CD14-positive monocyte (primary cell): ENCODE measurements at regions not wholly inside any gene's neighbourhood (a gene's known extent, or its start where the extent isn't known, plus 50 kb on each side); places are given as distances from the start of the nearest gene placed in this dataset.

Source experiments
- DNase-seq, 3 donors: peaks; one replicate each; pipeline ENCODE4 v3.0.0-alpha.2; 2011 to 2022
- H2AFZ ChIP-seq: 2 replicates; pipeline ENCODE4 v1.6.0; 2012; ENCODE audit warnings: mild to moderate bottlenecking, low read depth, low read length, inconsistent platforms; ENCODE audit not compliant: insufficient read depth, poor library complexity, severe bottlenecking
- H3K27ac ChIP-seq, 2 donors: 1 replicate in 1 of 2; 2 replicates in 1 of 2; pipeline ENCODE4 v1.5.1; 2012 to 2013; ENCODE audit warnings: low read length in 2 of 2, control low read depth in 1 of 2, inconsistent platforms in 1 of 2, low read depth in 1 of 2, mild to moderate bottlenecking in 1 of 2
- H3K27me3 ChIP-seq, 2 donors: one replicate each; pipeline versions ENCODE4 v1.6.0 to v1.6.1; 2011 to 2013; ENCODE audit warnings: low read length in 2 of 2; ENCODE audit not compliant: control insufficient read depth in 2 of 2, insufficient read depth in 2 of 2
- H3K36me3 ChIP-seq, 2 donors: replicated peaks in 1 of 2; 1 replicate in 1 of 2; 2 replicates in 1 of 2; pipeline versions ENCODE4 v1.5.1 to v1.6.1; 2012 to 2013; ENCODE audit warnings: low read length in 2 of 2, control low read depth in 1 of 2, inconsistent platforms in 1 of 2, mild to moderate bottlenecking in 1 of 2; ENCODE audit not compliant: insufficient read depth in 2 of 2, control insufficient read depth in 1 of 2
- H3K4me1 ChIP-seq, 2 donors: 1 replicate in 1 of 2; 2 replicates in 1 of 2; pipeline versions ENCODE4 v1.5.1 to v1.6.1; 2012 to 2013; ENCODE audit warnings: low read length in 2 of 2, control low read depth in 1 of 2, inconsistent platforms in 1 of 2, mild to moderate bottlenecking in 1 of 2, moderate library complexity in 1 of 2; ENCODE audit not compliant: insufficient read depth in 2 of 2, control insufficient read depth in 1 of 2
- H3K4me2 ChIP-seq: replicated peaks from 2 replicates; pipeline ENCODE3; 2012; ENCODE audit warnings: low read length, moderate library complexity, mild to moderate bottlenecking; ENCODE audit not compliant: poor library complexity, severe bottlenecking; ENCODE audit errors: extremely low read depth
- H3K4me3 ChIP-seq, 3 experiments: fragments of 200-600 bp in 1 of 3; sonication (generic) in 1 of 3; replicated peaks in 1 of 3; 1 replicate in 2 of 3; 2 replicates in 1 of 3; pipeline ENCODE4 v1.5.1; 2011 to 2013; ENCODE audit warnings: low read length in 3 of 3, mild to moderate bottlenecking in 3 of 3, control low read depth in 2 of 3, low read depth in 2 of 3, inconsistent platforms in 1 of 3, moderate library complexity in 1 of 3
- H3K79me2 ChIP-seq: 2 replicates; pipeline ENCODE4 v1.6.0; 2012; ENCODE audit warnings: mild to moderate bottlenecking, control low read depth, inconsistent platforms, low read length, moderate library complexity; ENCODE audit not compliant: insufficient read depth
- H3K9ac ChIP-seq: 2 replicates; pipeline ENCODE4 v1.6.0; 2017; ENCODE audit warnings: low read length, mild to moderate bottlenecking; ENCODE audit not compliant: insufficient read depth, poor library complexity, severe bottlenecking
- H3K9me3 ChIP-seq, 2 donors: replicated peaks in 1 of 2; 1 replicate in 1 of 2; 2 replicates in 1 of 2; pipeline versions ENCODE4 v1.5.1 to v1.6.1; 2012 to 2013; ENCODE audit warnings: low read length in 2 of 2, control low read depth in 1 of 2; ENCODE audit not compliant: control insufficient read depth in 1 of 2, insufficient read depth in 1 of 2
- H4K20me1 ChIP-seq: 2 replicates; pipeline ENCODE4 v1.6.0; 2012; ENCODE audit warnings: mild to moderate bottlenecking, low read length, control low read depth, moderate library complexity; ENCODE audit not compliant: insufficient read depth
- H3K27ac Mint-ChIP-seq, 7 donors: one replicate each; pipeline ENCODE4 v1.8.0; 2020; ENCODE audit warnings: mild to moderate bottlenecking in 7 of 7, mixed read lengths in 7 of 7, moderate library complexity in 6 of 7, inconsistent platforms in 2 of 7
- H3K27me3 Mint-ChIP-seq, 3 donors: one replicate each; pipeline ENCODE4 v1.8.0; 2021 to 2022; ENCODE audit warnings: low read depth in 3 of 3, mild to moderate bottlenecking in 3 of 3, mixed read lengths in 3 of 3, moderate library complexity in 3 of 3, inconsistent platforms in 1 of 3
- H3K36me3 Mint-ChIP-seq, 2 donors: one replicate each; pipeline ENCODE4 v1.8.0; 2020; ENCODE audit warnings: mixed read lengths in 2 of 2, inconsistent platforms in 1 of 2, mild to moderate bottlenecking in 1 of 2
- H3K4me1 Mint-ChIP-seq: one replicate; pipeline ENCODE4 v1.8.0; 2020; ENCODE audit warnings: mild to moderate bottlenecking, mixed read lengths
- H3K4me3 Mint-ChIP-seq, 2 donors: one replicate each; pipeline ENCODE4 v1.8.0; 2020; ENCODE audit warnings: mild to moderate bottlenecking in 2 of 2, mixed read lengths in 2 of 2, moderate library complexity in 1 of 2
- H3K9me3 Mint-ChIP-seq, 7 donors: one replicate each; pipeline ENCODE4 v1.8.0; 2020 to 2022; ENCODE audit warnings: mixed read lengths in 7 of 7, mild to moderate bottlenecking in 6 of 7, moderate library complexity in 6 of 7, inconsistent platforms in 2 of 7
- WGBS: methylation state at CpG from one replicate; pipeline ENCODE4 v1.1.5; 2013; ENCODE audit warnings: missing lambda C conversion rate; ENCODE audit not compliant: insufficient coverage; 5-methylcytosine and 5-hydroxymethylcytosine counted together
- intact Hi-C, 2 donors: fragments of 100-400 bp; cut with micrococcal nuclease; formaldehyde crosslinking; loops; one replicate each; pipeline versions ENCODE4 v1.15.0 to v1.15.1; 2023
- TF ChIP-seq, protein P1 (sequence below): fragments of 200-600 bp; IDR thresholded peaks from one replicate; pipeline ENCODE4 v1.8.0; 2022; ENCODE audit warnings: antibody characterized with exemption, mild to moderate bottlenecking

DNA sequence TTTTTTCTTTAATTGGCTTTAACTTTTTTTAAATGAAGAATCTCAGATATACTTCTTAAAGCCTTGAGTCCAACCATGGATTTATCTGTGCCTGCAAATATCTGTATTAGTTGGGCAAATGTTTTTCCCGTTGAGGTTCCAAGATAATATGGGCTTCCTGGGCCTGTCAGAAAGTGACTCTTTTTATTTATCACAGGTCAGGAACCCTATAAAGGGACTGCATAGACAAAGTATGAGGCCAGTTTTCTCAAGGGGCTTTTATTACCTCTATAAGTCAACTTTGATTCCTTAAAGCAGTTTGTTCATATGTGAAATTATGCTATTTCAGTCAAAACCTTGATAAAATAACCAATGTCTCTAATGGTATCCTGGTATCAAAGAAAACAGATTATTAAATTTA, 80.2 kb upstream of the BMP2K start:
- H3K27me3 ChIP-seq: no peaks in the 10 kb centered on the region

DNA sequence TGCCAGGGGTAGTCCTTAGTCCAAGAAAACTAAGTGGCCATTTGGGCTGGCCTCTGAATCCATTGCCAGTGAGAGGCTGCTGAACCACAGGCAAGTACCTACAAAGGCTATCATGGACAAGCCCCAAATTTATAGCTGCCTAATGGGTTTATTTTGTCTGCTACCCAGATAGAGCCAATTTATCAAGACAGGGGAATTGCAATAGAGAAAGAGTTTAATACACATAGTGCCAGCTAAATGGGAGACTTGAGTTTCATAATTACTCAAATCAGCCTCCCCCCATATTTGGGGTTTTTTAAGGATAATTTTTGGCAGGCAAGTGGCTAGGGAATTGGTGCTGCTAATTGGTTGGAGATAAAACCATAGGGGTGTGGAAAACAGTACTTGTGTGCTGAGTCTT, 73.1 kb upstream of the BMP2K start:
- no peak overlapping the region for H3K9ac ChIP-seq
- H3K27ac Mint-ChIP-seq: peak overlapping the region in 1 of 7 donors; percentile 49
- no peak overlapping the region for H3K27ac ChIP-seq
- H3K4me2 ChIP-seq: no peak overlapping the region
- peaks cover 9 to 12% of the 10 kb centered on the region in 2 donors for H3K9me3 ChIP-seq
- peaks cover 0 to 3% (median 0%) of the 10 kb centered on the region in 3 donors for H3K27me3 Mint-ChIP-seq
- H3K79me2 ChIP-seq: no peaks in the 10 kb centered on the region
- H2AFZ ChIP-seq: no peak overlapping the region
- H3K27me3 ChIP-seq: no peaks in the 10 kb centered on the region
- peaks cover 9 to 19% (median 17%) of the 10 kb centered on the region in 7 donors for H3K9me3 Mint-ChIP-seq
- H4K20me1 ChIP-seq: no peaks in the 10 kb centered on the region
- peaks cover 9 to 11% of the 10 kb centered on the region in 2 donors for H3K4me1 ChIP-seq
- no peaks in the 10 kb centered on the region for H3K36me3 ChIP-seq
- TF ChIP-seq, protein P1, sequence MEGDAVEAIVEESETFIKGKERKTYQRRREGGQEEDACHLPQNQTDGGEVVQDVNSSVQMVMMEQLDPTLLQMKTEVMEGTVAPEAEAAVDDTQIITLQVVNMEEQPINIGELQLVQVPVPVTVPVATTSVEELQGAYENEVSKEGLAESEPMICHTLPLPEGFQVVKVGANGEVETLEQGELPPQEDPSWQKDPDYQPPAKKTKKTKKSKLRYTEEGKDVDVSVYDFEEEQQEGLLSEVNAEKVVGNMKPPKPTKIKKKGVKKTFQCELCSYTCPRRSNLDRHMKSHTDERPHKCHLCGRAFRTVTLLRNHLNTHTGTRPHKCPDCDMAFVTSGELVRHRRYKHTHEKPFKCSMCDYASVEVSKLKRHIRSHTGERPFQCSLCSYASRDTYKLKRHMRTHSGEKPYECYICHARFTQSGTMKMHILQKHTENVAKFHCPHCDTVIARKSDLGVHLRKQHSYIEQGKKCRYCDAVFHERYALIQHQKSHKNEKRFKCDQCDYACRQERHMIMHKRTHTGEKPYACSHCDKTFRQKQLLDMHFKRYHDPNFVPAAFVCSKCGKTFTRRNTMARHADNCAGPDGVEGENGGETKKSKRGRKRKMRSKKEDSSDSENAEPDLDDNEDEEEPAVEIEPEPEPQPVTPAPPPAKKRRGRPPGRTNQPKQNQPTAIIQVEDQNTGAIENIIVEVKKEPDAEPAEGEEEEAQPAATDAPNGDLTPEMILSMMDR: no peak
- no peak overlapping the region for H3K4me3 ChIP-seq
- H3K4me1 Mint-ChIP-seq: peaks cover 19% of the 10 kb centered on the region
- no peak for DNase-seq
- H3K36me3 Mint-ChIP-seq: peaks cover 0 to 4% of the 10 kb centered on the region in 2 donors
- no peak overlapping the region for H3K4me3 Mint-ChIP-seq
- intact Hi-C loops: no loop called here

More for the DNA sequence above, 80.2 kb upstream of the BMP2K start:
- TF ChIP-seq, protein P1: no peak
- DNase-seq: no peak
- Mint-ChIP-seq H3K4me3 (no peak overlapping the region), H3K4me1 (peaks cover 26% of the 10 kb centered on the region), H3K27ac (no peak overlapping the region), H3K27me3 (peaks cover 0 to 4% (median 0%) of the 10 kb centered on the region in 3 donors), H3K36me3 (no peaks in the 10 kb centered on the region), H3K9me3 (no peaks in the 10 kb centered on the region)
- Histone ChIP-seq H3K9ac (no peak overlapping the region), H3K36me3 (no peaks in the 10 kb centered on the region), H3K27ac (no peak overlapping the region), H3K79me2 (no peaks in the 10 kb centered on the region), H3K4me2 (no peak overlapping the region), H3K9me3 (no peaks in the 10 kb centered on the region), H2AFZ (no peak overlapping the region), H4K20me1 (no peaks in the 10 kb centered on the region), H3K4me1 (peaks cover 12 to 15% of the 10 kb centered on the region in 2 donors), H3K4me3 (no peak overlapping the region)
- intact Hi-C loops: no loop called here
- no CpG with 5 or more reads among the region's 1 CpG for WGBS
